Neural progenitor cell (in vitro differentiated cells): ENCODE measurements at regions not wholly inside any gene's neighbourhood (a gene's known extent, or its start where the extent isn't known, plus 50 kb on each side); places are given as distances from the start of the nearest gene placed in this dataset.

Experiments
- DNase-seq: peaks from one replicate; pipeline ENCODE4 v3.0.0-alpha.2; 2016; ENCODE audit warnings: low spot score
- H2AFZ ChIP-seq: fragments of 200-600 bp; sonication (generic); replicated peaks from 2 replicates; pipeline ENCODE4 v1.6.1; 2016; ENCODE audit warnings: antibody characterized with exemption
- H3F3A ChIP-seq: fragments of 200-600 bp; sonication (generic); 2 replicates; pipeline ENCODE4 v1.6.1; 2016; ENCODE audit warnings: antibody characterized with exemption, low read depth
- H3K27ac ChIP-seq: fragments of 200-600 bp; sonication (generic); 2 replicates; pipeline ENCODE4 v1.5.1; 2016; ENCODE audit warnings: mild to moderate bottlenecking
- H3K27me3 ChIP-seq: fragments of 200-600 bp; sonication (generic); 2 replicates; pipeline ENCODE4 v1.6.1; 2016; ENCODE audit warnings: mild to moderate bottlenecking, moderate library complexity
- H3K36me3 ChIP-seq: fragments of 200-600 bp; sonication (generic); 2 replicates; pipeline ENCODE4 v1.5.1; 2016
- H3K4me1 ChIP-seq: fragments of 200-600 bp; sonication (generic); 2 replicates; pipeline ENCODE4 v1.6.1; 2016; ENCODE audit warnings: mixed run types
- H3K4me2 ChIP-seq: fragments of 200-600 bp; sonication (generic); 2 replicates; pipeline ENCODE4 v1.6.1; 2016
- H3K4me3 ChIP-seq: fragments of 200-600 bp; sonication (generic); 2 replicates; pipeline ENCODE4 v1.5.1; 2016
- H3K79me2 ChIP-seq: fragments of 200-600 bp; sonication (generic); 2 replicates; pipeline ENCODE4 v1.6.1; 2016; ENCODE audit warnings: low read depth
- H3K9ac ChIP-seq: fragments of 200-600 bp; sonication (generic); 2 replicates; pipeline ENCODE4 v1.6.1; 2016
- H3K9me3 ChIP-seq: fragments of 200-600 bp; sonication (generic); 2 replicates; pipeline ENCODE4 v1.5.1; 2016; ENCODE audit warnings: low read depth
- H4K20me1 ChIP-seq: fragments of 200-600 bp; sonication (generic); 2 replicates; pipeline ENCODE4 v1.6.1; 2016; ENCODE audit warnings: low read depth
- H3K27ac Mint-ChIP-seq: 3 replicates; pipeline ENCODE4 v1.8.0; 2021; ENCODE audit warnings: mixed read lengths
- H3K27me3 Mint-ChIP-seq: 2 replicates; pipeline ENCODE4 v1.8.0; 2022; ENCODE audit warnings: low read depth, mild to moderate bottlenecking, inconsistent platforms, moderate library complexity, mixed read lengths; ENCODE audit not compliant: insufficient read depth
- H3K36me3 Mint-ChIP-seq: 3 replicates; pipeline ENCODE4 v1.8.0; 2021; ENCODE audit warnings: mixed read lengths
- H3K4me1 Mint-ChIP-seq: 3 replicates; pipeline ENCODE4 v1.8.0; 2021; ENCODE audit warnings: mixed read lengths
- H3K4me3 Mint-ChIP-seq: 3 replicates; pipeline ENCODE4 v1.8.0; 2021; ENCODE audit warnings: mild to moderate bottlenecking, moderate library complexity, mixed read lengths
- H3K9me3 Mint-ChIP-seq: 3 replicates; pipeline ENCODE4 v1.8.0; 2020; ENCODE audit warnings: mixed read lengths
- EZH2 ChIP-seq: fragments of 200-600 bp; sonication (generic); IDR thresholded peaks from 2 replicates; pipeline ENCODE4 v1.6.1; 2017; ENCODE audit warnings: antibody characterized with exemption, mild to moderate bottlenecking, moderate library complexity
- EZH2phosphoT487 ChIP-seq: fragments of 200-600 bp; sonication (generic); IDR thresholded peaks from 2 replicates; pipeline ENCODE4 v1.6.1; 2017; ENCODE audit warnings: antibody characterized with exemption
- TF ChIP-seq, protein P1 (sequence below): fragments of 200-600 bp; sonication (generic); IDR thresholded peaks from 2 replicates; pipeline ENCODE4 v1.5.1; 2017; ENCODE audit warnings: antibody characterized with exemption, mild to moderate bottlenecking

GRCh38 chr3:34575776-34576175, 777.3 kb downstream of the PDCD6IP start:
- no peaks in the 10 kb centered on the region for H3K27me3 ChIP-seq
- H3K36me3 ChIP-seq: no peaks in the 10 kb centered on the region
- Mint-ChIP-seq H3K27ac (no peak overlapping the region), H3K9me3 (no peaks in the 10 kb centered on the region), H3K36me3 (no peaks in the 10 kb centered on the region), H3K4me1 (no peaks in the 10 kb centered on the region), H3K4me3 (no peak overlapping the region), H3K27me3 (no peaks in the 10 kb centered on the region)
- no peak for DNase-seq
- no peaks in the 10 kb centered on the region for H4K20me1 ChIP-seq
- TF ChIP-seq EZH2phosphoT487 (no peak), EZH2 (no peak)
- TF ChIP-seq, protein P1, sequence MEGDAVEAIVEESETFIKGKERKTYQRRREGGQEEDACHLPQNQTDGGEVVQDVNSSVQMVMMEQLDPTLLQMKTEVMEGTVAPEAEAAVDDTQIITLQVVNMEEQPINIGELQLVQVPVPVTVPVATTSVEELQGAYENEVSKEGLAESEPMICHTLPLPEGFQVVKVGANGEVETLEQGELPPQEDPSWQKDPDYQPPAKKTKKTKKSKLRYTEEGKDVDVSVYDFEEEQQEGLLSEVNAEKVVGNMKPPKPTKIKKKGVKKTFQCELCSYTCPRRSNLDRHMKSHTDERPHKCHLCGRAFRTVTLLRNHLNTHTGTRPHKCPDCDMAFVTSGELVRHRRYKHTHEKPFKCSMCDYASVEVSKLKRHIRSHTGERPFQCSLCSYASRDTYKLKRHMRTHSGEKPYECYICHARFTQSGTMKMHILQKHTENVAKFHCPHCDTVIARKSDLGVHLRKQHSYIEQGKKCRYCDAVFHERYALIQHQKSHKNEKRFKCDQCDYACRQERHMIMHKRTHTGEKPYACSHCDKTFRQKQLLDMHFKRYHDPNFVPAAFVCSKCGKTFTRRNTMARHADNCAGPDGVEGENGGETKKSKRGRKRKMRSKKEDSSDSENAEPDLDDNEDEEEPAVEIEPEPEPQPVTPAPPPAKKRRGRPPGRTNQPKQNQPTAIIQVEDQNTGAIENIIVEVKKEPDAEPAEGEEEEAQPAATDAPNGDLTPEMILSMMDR: no peak
- no peak overlapping the region for H3K9ac ChIP-seq
- H3K9me3 ChIP-seq: no peaks in the 10 kb centered on the region
- H3F3A ChIP-seq: no peaks in the 10 kb centered on the region
- H3K27ac ChIP-seq: no peak overlapping the region
- no peaks in the 10 kb centered on the region for H3K79me2 ChIP-seq
- no peak overlapping the region for H3K4me3 ChIP-seq
- no peak overlapping the region for H2AFZ ChIP-seq
- no peaks in the 10 kb centered on the region for H3K4me1 ChIP-seq
- no peak overlapping the region for H3K4me2 ChIP-seq

DNA sequence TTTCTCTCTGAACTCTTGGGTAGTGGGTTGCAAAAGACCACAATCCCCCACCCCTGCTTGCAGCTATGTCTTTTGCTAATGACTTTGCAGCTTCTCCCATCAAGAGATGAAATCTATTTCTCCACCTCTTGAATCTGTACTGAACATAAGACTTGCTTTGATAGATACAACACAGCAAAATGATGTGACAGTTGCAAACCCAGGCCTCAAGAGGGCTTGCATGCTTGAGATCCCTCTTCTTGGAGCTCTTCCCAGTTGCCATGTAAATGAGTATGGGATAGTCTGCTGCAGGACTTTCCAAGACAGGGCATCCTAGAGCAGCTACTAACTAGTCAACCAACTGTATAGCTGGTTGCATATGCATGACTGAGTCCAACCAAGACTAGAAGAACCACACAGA, 783.6 kb downstream of the PDCD6IP start:
- H3K27ac ChIP-seq: no peak overlapping the region
- Mint-ChIP-seq H3K4me3 (no peak overlapping the region), H3K9me3 (peaks cover 6% of the 10 kb centered on the region), H3K27me3 (no peaks in the 10 kb centered on the region), H3K4me1 (peaks cover 3% of the 10 kb centered on the region), H3K27ac (no peak overlapping the region), H3K36me3 (no peaks in the 10 kb centered on the region)
- no peak overlapping the region for H3K4me2 ChIP-seq
- no peak overlapping the region for H3K9ac ChIP-seq
- DNase-seq: no peak
- peaks cover 6% of the 10 kb centered on the region for H3K36me3 ChIP-seq
- TF ChIP-seq EZH2phosphoT487 (no peak), EZH2 (no peak)
- TF ChIP-seq, protein P1: no peak
- H3F3A ChIP-seq: no peaks in the 10 kb centered on the region
- no peaks in the 10 kb centered on the region for H3K79me2 ChIP-seq
- H3K9me3 ChIP-seq: peaks cover 9% of the 10 kb centered on the region
- H2AFZ ChIP-seq: no peak overlapping the region
- no peaks in the 10 kb centered on the region for H3K27me3 ChIP-seq
- no peaks in the 10 kb centered on the region for H4K20me1 ChIP-seq
- H3K4me1 ChIP-seq: no peaks in the 10 kb centered on the region
- H3K4me3 ChIP-seq: no peak overlapping the region

GRCh38 chr3:34583451-34583850, 785.0 kb downstream of the PDCD6IP start:
- no peaks in the 10 kb centered on the region for H4K20me1 ChIP-seq
- peaks cover 3% of the 10 kb centered on the region for H3K4me1 Mint-ChIP-seq

More at GRCh38 chr3:34583451-34583850, 785.0 kb downstream of the PDCD6IP start:
- peaks cover 9% of the 10 kb centered on the region for H3K9me3 Mint-ChIP-seq
- Histone ChIP-seq H3K4me3 (no peak overlapping the region), H3K4me1 (no peaks in the 10 kb centered on the region), H3K27me3 (no peaks in the 10 kb centered on the region), H3K4me2 (no peak overlapping the region), H3K36me3 (peaks cover 6% of the 10 kb centered on the region), H3F3A (no peaks in the 10 kb centered on the region), H2AFZ (no peak overlapping the region), H3K9me3 (peaks cover 13% of the 10 kb centered on the region), H3K79me2 (no peaks in the 10 kb centered on the region), H3K9ac (no peak overlapping the region), H3K27ac (no peak overlapping the region)
- no peaks in the 10 kb centered on the region for H3K36me3 Mint-ChIP-seq
- no peaks in the 10 kb centered on the region for H3K27me3 Mint-ChIP-seq
- H3K4me3 Mint-ChIP-seq: no peak overlapping the region
- no peak for DNase-seq
- TF ChIP-seq EZH2 (no peak), EZH2phosphoT487 (no peak)
- TF ChIP-seq, protein P1: no peak
- H3K27ac Mint-ChIP-seq: no peak overlapping the region
